Neural progenitor cell (in vitro differentiated cells): ENCODE measurements at regions not wholly inside any gene's neighbourhood (a gene's known extent, or its start where the extent isn't known, plus 50 kb on each side); places are given as distances from the start of the nearest gene placed in this dataset.
"Not testable (repeated sequence)": the region's sequence is repeated elsewhere in the genome, so short reads cannot be mapped to it uniquely, and the experiment has no call there.

Experiments
- DNase-seq: peaks from one replicate; pipeline ENCODE4 v3.0.0-alpha.2; 2016; ENCODE audit warnings: low spot score
- H2AFZ ChIP-seq: fragments of 200-600 bp; sonication (generic); replicated peaks from 2 replicates; pipeline ENCODE4 v1.6.1; 2016; ENCODE audit warnings: antibody characterized with exemption
- H3F3A ChIP-seq: fragments of 200-600 bp; sonication (generic); 2 replicates; pipeline ENCODE4 v1.6.1; 2016; ENCODE audit warnings: antibody characterized with exemption, low read depth
- H3K27ac ChIP-seq: fragments of 200-600 bp; sonication (generic); 2 replicates; pipeline ENCODE4 v1.5.1; 2016; ENCODE audit warnings: mild to moderate bottlenecking
- H3K27me3 ChIP-seq: fragments of 200-600 bp; sonication (generic); 2 replicates; pipeline ENCODE4 v1.6.1; 2016; ENCODE audit warnings: mild to moderate bottlenecking, moderate library complexity
- H3K36me3 ChIP-seq: fragments of 200-600 bp; sonication (generic); 2 replicates; pipeline ENCODE4 v1.5.1; 2016
- H3K4me1 ChIP-seq: fragments of 200-600 bp; sonication (generic); 2 replicates; pipeline ENCODE4 v1.6.1; 2016; ENCODE audit warnings: mixed run types
- H3K4me2 ChIP-seq: fragments of 200-600 bp; sonication (generic); 2 replicates; pipeline ENCODE4 v1.6.1; 2016
- H3K4me3 ChIP-seq: fragments of 200-600 bp; sonication (generic); 2 replicates; pipeline ENCODE4 v1.5.1; 2016
- H3K79me2 ChIP-seq: fragments of 200-600 bp; sonication (generic); 2 replicates; pipeline ENCODE4 v1.6.1; 2016; ENCODE audit warnings: low read depth
- H3K9ac ChIP-seq: fragments of 200-600 bp; sonication (generic); 2 replicates; pipeline ENCODE4 v1.6.1; 2016
- H3K9me3 ChIP-seq: fragments of 200-600 bp; sonication (generic); 2 replicates; pipeline ENCODE4 v1.5.1; 2016; ENCODE audit warnings: low read depth
- H4K20me1 ChIP-seq: fragments of 200-600 bp; sonication (generic); 2 replicates; pipeline ENCODE4 v1.6.1; 2016; ENCODE audit warnings: low read depth
- H3K27ac Mint-ChIP-seq: 3 replicates; pipeline ENCODE4 v1.8.0; 2021; ENCODE audit warnings: mixed read lengths
- H3K27me3 Mint-ChIP-seq: 2 replicates; pipeline ENCODE4 v1.8.0; 2022; ENCODE audit warnings: low read depth, mild to moderate bottlenecking, inconsistent platforms, moderate library complexity, mixed read lengths; ENCODE audit not compliant: insufficient read depth
- H3K36me3 Mint-ChIP-seq: 3 replicates; pipeline ENCODE4 v1.8.0; 2021; ENCODE audit warnings: mixed read lengths
- H3K4me1 Mint-ChIP-seq: 3 replicates; pipeline ENCODE4 v1.8.0; 2021; ENCODE audit warnings: mixed read lengths
- H3K4me3 Mint-ChIP-seq: 3 replicates; pipeline ENCODE4 v1.8.0; 2021; ENCODE audit warnings: mild to moderate bottlenecking, moderate library complexity, mixed read lengths
- H3K9me3 Mint-ChIP-seq: 3 replicates; pipeline ENCODE4 v1.8.0; 2020; ENCODE audit warnings: mixed read lengths
- EZH2 ChIP-seq: fragments of 200-600 bp; sonication (generic); IDR thresholded peaks from 2 replicates; pipeline ENCODE4 v1.6.1; 2017; ENCODE audit warnings: antibody characterized with exemption, mild to moderate bottlenecking, moderate library complexity
- EZH2phosphoT487 ChIP-seq: fragments of 200-600 bp; sonication (generic); IDR thresholded peaks from 2 replicates; pipeline ENCODE4 v1.6.1; 2017; ENCODE audit warnings: antibody characterized with exemption
- TF ChIP-seq, protein P1 (sequence below): fragments of 200-600 bp; sonication (generic); IDR thresholded peaks from 2 replicates; pipeline ENCODE4 v1.5.1; 2017; ENCODE audit warnings: antibody characterized with exemption, mild to moderate bottlenecking

DNA sequence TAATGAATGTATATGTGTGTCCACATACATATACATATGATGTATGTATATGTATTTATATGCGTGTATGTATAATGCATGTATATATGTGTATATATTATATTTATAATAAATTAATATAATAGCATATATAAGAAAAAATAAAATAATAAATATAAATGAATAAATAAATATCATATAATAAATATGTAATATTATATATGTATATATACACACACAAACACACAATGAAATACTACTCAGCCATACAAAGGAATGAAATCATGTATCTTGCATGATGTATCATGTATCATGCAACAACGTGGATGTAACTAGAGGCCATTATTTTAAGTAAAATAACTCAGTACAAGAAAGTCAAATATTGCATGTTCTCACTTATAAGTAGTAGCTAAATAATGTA is 788.7 kb upstream of the CHORDC1 start:
- no peaks in the 10 kb centered on the region for H3K4me1 ChIP-seq
- H4K20me1 ChIP-seq = no peaks in the 10 kb centered on the region
- H3K36me3 ChIP-seq = no peaks in the 10 kb centered on the region
- no peak overlapping the region for H3K4me3 ChIP-seq
- H3F3A ChIP-seq = no peaks in the 10 kb centered on the region
- no peak for DNase-seq
- Mint-ChIP-seq H3K4me3 (no peak overlapping the region), H3K27me3 (no peaks in the 10 kb centered on the region), H3K27ac (no peak overlapping the region), H3K4me1 (no peaks in the 10 kb centered on the region), H3K9me3 (peaks cover 6% of the 10 kb centered on the region), H3K36me3 (no peaks in the 10 kb centered on the region)
- no peak overlapping the region for H3K27ac ChIP-seq
- no peak overlapping the region for H2AFZ ChIP-seq
- H3K79me2 ChIP-seq = no peaks in the 10 kb centered on the region
- H3K4me2 ChIP-seq = no peak overlapping the region
- no peak overlapping the region for H3K9ac ChIP-seq
- H3K27me3 ChIP-seq = no peaks in the 10 kb centered on the region
- TF ChIP-seq EZH2 = no peak
- TF ChIP-seq, protein P1, sequence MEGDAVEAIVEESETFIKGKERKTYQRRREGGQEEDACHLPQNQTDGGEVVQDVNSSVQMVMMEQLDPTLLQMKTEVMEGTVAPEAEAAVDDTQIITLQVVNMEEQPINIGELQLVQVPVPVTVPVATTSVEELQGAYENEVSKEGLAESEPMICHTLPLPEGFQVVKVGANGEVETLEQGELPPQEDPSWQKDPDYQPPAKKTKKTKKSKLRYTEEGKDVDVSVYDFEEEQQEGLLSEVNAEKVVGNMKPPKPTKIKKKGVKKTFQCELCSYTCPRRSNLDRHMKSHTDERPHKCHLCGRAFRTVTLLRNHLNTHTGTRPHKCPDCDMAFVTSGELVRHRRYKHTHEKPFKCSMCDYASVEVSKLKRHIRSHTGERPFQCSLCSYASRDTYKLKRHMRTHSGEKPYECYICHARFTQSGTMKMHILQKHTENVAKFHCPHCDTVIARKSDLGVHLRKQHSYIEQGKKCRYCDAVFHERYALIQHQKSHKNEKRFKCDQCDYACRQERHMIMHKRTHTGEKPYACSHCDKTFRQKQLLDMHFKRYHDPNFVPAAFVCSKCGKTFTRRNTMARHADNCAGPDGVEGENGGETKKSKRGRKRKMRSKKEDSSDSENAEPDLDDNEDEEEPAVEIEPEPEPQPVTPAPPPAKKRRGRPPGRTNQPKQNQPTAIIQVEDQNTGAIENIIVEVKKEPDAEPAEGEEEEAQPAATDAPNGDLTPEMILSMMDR = no peak
- TF ChIP-seq EZH2phosphoT487 = no peak
- no peaks in the 10 kb centered on the region for H3K9me3 ChIP-seq

DNA sequence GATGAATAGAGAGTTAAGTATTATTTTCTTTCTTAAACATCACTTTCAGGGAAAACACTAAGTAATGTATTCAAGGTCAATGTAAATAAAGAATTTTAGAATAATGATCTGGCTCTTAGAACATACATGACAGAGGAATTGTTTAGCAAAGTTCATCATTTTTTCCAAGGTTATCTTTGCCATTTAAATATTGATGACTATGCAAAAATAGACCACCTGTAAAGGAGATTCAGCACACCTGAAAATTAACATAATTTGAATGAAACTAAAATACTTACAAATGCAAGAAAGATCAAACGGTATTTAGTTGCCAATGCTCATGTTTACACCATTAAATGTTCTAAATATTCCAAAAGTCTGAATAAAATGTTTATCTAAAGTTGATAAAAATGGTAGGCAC is 782.6 kb upstream of the CHORDC1 start:
- H3K9me3 ChIP-seq = no peaks in the 10 kb centered on the region
- no peak for DNase-seq
- no peak overlapping the region for H3K27ac ChIP-seq
- no peak overlapping the region for H3K4me3 ChIP-seq
- no peak overlapping the region for H3K9ac ChIP-seq
- TF ChIP-seq EZH2 (no peak), EZH2phosphoT487 (no peak)
- TF ChIP-seq, protein P1 = no peak
- H2AFZ ChIP-seq = no peak overlapping the region
- Mint-ChIP-seq H3K9me3 (peaks cover 6% of the 10 kb centered on the region), H3K27me3 (no peaks in the 10 kb centered on the region), H3K27ac (no peak overlapping the region), H3K4me1 (no peaks in the 10 kb centered on the region), H3K4me3 (no peak overlapping the region), H3K36me3 (no peaks in the 10 kb centered on the region)
- H3F3A ChIP-seq = no peaks in the 10 kb centered on the region
- no peaks in the 10 kb centered on the region for H3K27me3 ChIP-seq
- H3K36me3 ChIP-seq = no peaks in the 10 kb centered on the region
- no peaks in the 10 kb centered on the region for H3K79me2 ChIP-seq
- H4K20me1 ChIP-seq = no peaks in the 10 kb centered on the region
- no peak overlapping the region for H3K4me2 ChIP-seq
- H3K4me1 ChIP-seq = no peaks in the 10 kb centered on the region

DNA sequence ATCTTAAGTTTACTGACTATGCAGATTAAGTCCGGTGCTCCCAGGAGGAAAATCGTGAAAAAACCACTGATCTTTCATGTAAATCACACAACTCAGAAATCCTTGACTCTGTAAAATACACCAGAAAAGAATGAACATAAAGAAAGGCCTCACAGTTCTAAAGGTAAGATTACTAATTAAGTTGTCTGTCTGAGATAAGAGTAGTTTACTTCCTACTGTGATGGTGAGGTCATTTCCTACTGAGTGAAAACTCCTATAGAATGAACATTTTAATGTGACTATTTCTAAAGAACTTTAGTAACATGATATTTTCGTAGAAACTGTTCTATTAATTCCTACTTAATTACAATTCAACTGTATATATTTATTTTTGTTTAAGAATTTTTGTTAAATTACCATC is 774.4 kb upstream of the CHORDC1 start:
- H3K9ac ChIP-seq = no peak overlapping the region
- no peak overlapping the region for H3K4me2 ChIP-seq
- H3K27ac ChIP-seq = no peak overlapping the region
- Mint-ChIP-seq H3K4me1 (peaks cover 15% of the 10 kb centered on the region), H3K4me3 (peak overlapping the region; percentile 3), H3K27ac (peak overlapping the region; percentile 65), H3K9me3 (no peaks in the 10 kb centered on the region), H3K27me3 (peaks cover 3% of the 10 kb centered on the region), H3K36me3 (no peaks in the 10 kb centered on the region)
- H3K4me1 ChIP-seq = peaks cover 11% of the 10 kb centered on the region
- H3K4me3 ChIP-seq = no peak overlapping the region
- H2AFZ ChIP-seq = no peak overlapping the region
- no peaks in the 10 kb centered on the region for H3F3A ChIP-seq
- H3K27me3 ChIP-seq = no peaks in the 10 kb centered on the region
- no peaks in the 10 kb centered on the region for H3K79me2 ChIP-seq
- TF ChIP-seq EZH2phosphoT487 = no peak
- TF ChIP-seq EZH2 = no peak
- TF ChIP-seq, protein P1 = no peak
- no peaks in the 10 kb centered on the region for H3K9me3 ChIP-seq
- DNase-seq = no peak
- no peaks in the 10 kb centered on the region for H3K36me3 ChIP-seq
- no peaks in the 10 kb centered on the region for H4K20me1 ChIP-seq

DNA sequence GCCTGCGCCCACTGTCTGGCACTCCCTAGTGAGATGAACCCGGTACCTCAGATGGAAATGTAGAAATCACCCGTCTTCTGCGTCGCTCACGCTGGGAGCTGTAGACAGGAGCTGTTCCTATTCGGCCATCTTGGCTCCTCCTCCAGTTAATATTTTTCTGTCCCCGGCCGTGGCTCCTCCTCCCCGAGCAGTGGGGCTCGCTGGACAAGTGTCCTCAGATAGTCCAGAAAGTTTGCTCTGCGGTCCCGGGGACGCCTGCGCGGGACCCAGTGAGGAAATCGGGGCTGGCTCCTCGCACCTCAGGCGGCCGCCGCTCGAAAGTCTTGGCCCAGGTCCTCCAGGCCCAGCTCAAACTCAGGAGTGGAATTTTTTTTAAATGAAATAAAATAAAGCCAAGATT is 749.3 kb upstream of the CHORDC1 start:
- not testable (repeated sequence) for H3K79me2 ChIP-seq, H3K27me3 ChIP-seq, H3K27ac ChIP-seq, H4K20me1 ChIP-seq, H3K27me3 Mint-ChIP-seq, H3K4me1 Mint-ChIP-seq, H3K9ac ChIP-seq, H3K4me3 Mint-ChIP-seq, H3K27ac Mint-ChIP-seq, H3F3A ChIP-seq, H3K4me3 ChIP-seq, H3K4me1 ChIP-seq, DNase-seq, H3K4me2 ChIP-seq, H3K9me3 ChIP-seq, H3K36me3 ChIP-seq, H2AFZ ChIP-seq, H3K36me3 Mint-ChIP-seq
- peaks cover 14% of the 10 kb centered on the region for H3K9me3 Mint-ChIP-seq
